Left lung (tissue), 4 donors: ENCODE measurements at regions not wholly inside any gene's neighbourhood (a gene's known extent, or its start where the extent isn't known, plus 50 kb on each side); places are given as distances from the start of the nearest gene placed in this dataset.

ENCODE experiments used
- ATAC-seq: fragments of 200-7000 bp; cut with Tn5 transposase; one replicate; pipeline ENCODE4 v1.9.1; 2020; ENCODE audit warnings: moderate library complexity
- DNase-seq, 4 donors: peaks; one replicate each; pipeline ENCODE4 v3.0.0-alpha.2; 2013 to 2020
- H3K27ac ChIP-seq, 2 donors: fragments of 200-600 bp; sonication (generic) in 1 of 2; one replicate each; pipeline versions ENCODE4 v1.5.0 to v1.8.0; 2020 to 2021
- H3K27me3 ChIP-seq, 2 donors: fragments of 200-600 bp; sonication (generic) in 1 of 2; one replicate each; pipeline versions ENCODE4 v1.5.0 to v1.8.0; 2020 to 2021
- H3K36me3 ChIP-seq, 2 donors: fragments of 200-600 bp; sonication (generic) in 1 of 2; one replicate each; pipeline versions ENCODE4 v1.5.0 to v1.8.0; 2020 to 2021
- H3K4me1 ChIP-seq, 2 donors: fragments of 200-600 bp; one replicate each; pipeline ENCODE4 v1.8.0; 2021
- H3K4me3 ChIP-seq, 2 donors: fragments of 200-600 bp; sonication (generic) in 1 of 2; one replicate each; pipeline versions ENCODE4 v1.5.0 to v1.8.0; 2020 to 2021; ENCODE audit warnings: mild to moderate bottlenecking in 1 of 2
- H3K9me3 ChIP-seq, 2 donors: fragments of 200-600 bp; sonication (generic) in 1 of 2; one replicate each; pipeline versions ENCODE4 v1.5.0 to v1.8.0; 2020 to 2021
- intact Hi-C, 2 donors: fragments of 100-400 bp; cut with DNase I; formaldehyde crosslinking; loops; one replicate each; pipeline versions ENCODE4 v1.11.2 to v1.14.2; 2022
- TF ChIP-seq, protein P1 (sequence below), 2 donors: fragments of 200-600 bp; sonication (generic) in 1 of 2; IDR thresholded peaks; one replicate each; pipeline versions ENCODE4 v1.5.0 to v1.8.0; 2021; ENCODE audit warnings: antibody characterized with exemption in 2 of 2
- donor health status: DM: no; HTN: yes; CAD: no.
- donor health status: DM: no; HTN: no; CAD: no.

DNA sequence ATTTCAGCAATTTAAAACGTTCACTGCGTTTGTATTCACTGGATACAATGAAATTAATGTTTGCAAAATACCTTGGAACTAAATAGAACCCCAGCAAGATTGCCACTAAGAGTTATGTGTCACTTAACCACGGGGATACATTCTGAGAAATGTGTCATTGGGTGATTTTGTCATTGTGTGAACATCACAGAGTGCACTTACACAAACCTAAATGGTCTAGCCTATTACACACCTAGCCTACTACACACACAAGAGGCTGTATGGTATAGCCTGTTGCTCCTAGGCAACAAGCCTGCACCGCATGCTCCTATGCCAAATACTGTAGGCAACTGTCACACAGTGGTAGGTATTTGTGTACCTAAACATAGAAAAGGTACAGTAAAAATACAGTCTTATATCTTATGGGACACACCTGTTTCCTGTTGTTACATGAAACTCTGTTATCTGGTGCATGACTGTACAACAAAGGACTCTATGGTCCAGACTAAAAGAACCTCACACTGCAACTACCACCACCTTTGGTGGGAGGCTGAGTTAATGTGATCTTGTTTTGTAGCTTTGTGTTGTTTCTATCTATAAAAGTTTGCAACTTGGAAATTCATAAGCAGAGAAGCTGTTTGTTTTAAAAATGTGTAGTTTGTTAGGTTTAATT lies 92.2 kb upstream of the NTRK3 start:
- peaks cover 0 to 14% of the 10 kb centered on the region in 2 donors for H3K9me3 ChIP-seq
- ATAC-seq, result no peak

GRCh38 chr15:88345962-88346361 lies 89.4 kb upstream of the NTRK3 start:
- TF ChIP-seq, protein P1, sequence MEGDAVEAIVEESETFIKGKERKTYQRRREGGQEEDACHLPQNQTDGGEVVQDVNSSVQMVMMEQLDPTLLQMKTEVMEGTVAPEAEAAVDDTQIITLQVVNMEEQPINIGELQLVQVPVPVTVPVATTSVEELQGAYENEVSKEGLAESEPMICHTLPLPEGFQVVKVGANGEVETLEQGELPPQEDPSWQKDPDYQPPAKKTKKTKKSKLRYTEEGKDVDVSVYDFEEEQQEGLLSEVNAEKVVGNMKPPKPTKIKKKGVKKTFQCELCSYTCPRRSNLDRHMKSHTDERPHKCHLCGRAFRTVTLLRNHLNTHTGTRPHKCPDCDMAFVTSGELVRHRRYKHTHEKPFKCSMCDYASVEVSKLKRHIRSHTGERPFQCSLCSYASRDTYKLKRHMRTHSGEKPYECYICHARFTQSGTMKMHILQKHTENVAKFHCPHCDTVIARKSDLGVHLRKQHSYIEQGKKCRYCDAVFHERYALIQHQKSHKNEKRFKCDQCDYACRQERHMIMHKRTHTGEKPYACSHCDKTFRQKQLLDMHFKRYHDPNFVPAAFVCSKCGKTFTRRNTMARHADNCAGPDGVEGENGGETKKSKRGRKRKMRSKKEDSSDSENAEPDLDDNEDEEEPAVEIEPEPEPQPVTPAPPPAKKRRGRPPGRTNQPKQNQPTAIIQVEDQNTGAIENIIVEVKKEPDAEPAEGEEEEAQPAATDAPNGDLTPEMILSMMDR (IDR thresholded peaks at IDR 0.05), result no peak
- no peak overlapping the region for H3K4me3 ChIP-seq
- no peak overlapping the region for H3K27ac ChIP-seq
- intact Hi-C loops, result no loop called here
- no peaks in the 10 kb centered on the region for H3K36me3 ChIP-seq
- ATAC-seq, result no peak
- no peaks in the 10 kb centered on the region for H3K4me1 ChIP-seq
- no peaks in the 10 kb centered on the region for H3K9me3 ChIP-seq
- DNase-seq, result no peak
- peaks cover 0 to 18% of the 10 kb centered on the region in 2 donors for H3K27me3 ChIP-seq

More for the DNA sequence above, 92.2 kb upstream of the NTRK3 start:
- H3K36me3 ChIP-seq, result no peaks in the 10 kb centered on the region
- H3K27me3 ChIP-seq, result peaks cover 0 to 18% of the 10 kb centered on the region in 2 donors
- H3K4me3 ChIP-seq, result no peak overlapping the region
- intact Hi-C loops, result no loop called here
- TF ChIP-seq, protein P1 (IDR thresholded peaks at IDR 0.05), result no peak
- H3K27ac ChIP-seq, result no peak overlapping the region
- no peaks in the 10 kb centered on the region for H3K4me1 ChIP-seq
- DNase-seq, result no peak

- intact Hi-C loops, result no loop called here
- no peak for ATAC-seq
- no peaks in the 10 kb centered on the region for H3K4me1 ChIP-seq
Observed at GRCh38 chr15:88344786-88345185, 88.2 kb upstream of the NTRK3 start.

GRCh38 chr15:88342666-88343065 lies 86.1 kb upstream of the NTRK3 start:
- intact Hi-C loops, result no loop called here
- no peak for ATAC-seq
- no peaks in the 10 kb centered on the region for H3K36me3 ChIP-seq
- no peaks in the 10 kb centered on the region for H3K4me1 ChIP-seq
- TF ChIP-seq, protein P1 (IDR thresholded peaks at IDR 0.05), result no peak
- H3K4me3 ChIP-seq, result no peak overlapping the region
- DNase-seq, result no peak
- no peaks in the 10 kb centered on the region for H3K9me3 ChIP-seq
- H3K27ac ChIP-seq, result no peak overlapping the region
- H3K27me3 ChIP-seq, result peaks cover 0 to 7% of the 10 kb centered on the region in 2 donors

More at GRCh38 chr15:88344786-88345185, 88.2 kb upstream of the NTRK3 start:
- Histone ChIP-seq H3K4me3 (no peak overlapping the region), H3K36me3 (no peaks in the 10 kb centered on the region), H3K27me3 (peaks cover 0 to 15% of the 10 kb centered on the region in 2 donors), H3K9me3 (no peaks in the 10 kb centered on the region), H3K27ac (no peak overlapping the region)
- TF ChIP-seq, protein P1 (IDR thresholded peaks at IDR 0.05), result no peak
- no peak for DNase-seq

GRCh38 chr15:88341653-88342052 lies 85.1 kb upstream of the NTRK3 start:
- TF ChIP-seq, protein P1 (IDR thresholded peaks at IDR 0.05), result no peak
- no peak for ATAC-seq
- peaks cover 0 to 7% of the 10 kb centered on the region in 2 donors for H3K27me3 ChIP-seq

More at GRCh38 chr15:88341653-88342052, 85.1 kb upstream of the NTRK3 start:
- no peak for DNase-seq
- Histone ChIP-seq H3K27ac (no peak overlapping the region), H3K4me3 (no peak overlapping the region), H3K4me1 (no peaks in the 10 kb centered on the region), H3K36me3 (no peaks in the 10 kb centered on the region), H3K9me3 (no peaks in the 10 kb centered on the region)
- intact Hi-C loops, result no loop called here
